ENCODE measurements at regions not wholly inside any gene's neighbourhood (a gene's known extent, or its start where the extent isn't known, plus 50 kb on each side); places are given as distances from the start of the nearest gene placed in this dataset.

GRCh38 chr4:34043131-34043530, 2201.2 kb downstream of the ARAP2 start:
- peaks cover 0 to 22% (median 4%) of the 10 kb centered on the region in 8 donors for H3K9me3 Mint-ChIP-seq
- no peaks in the 10 kb centered on the region for H3K4me1 Mint-ChIP-seq
- intact Hi-C loops (cut with micrococcal nuclease) = no loop called here
- no peak overlapping the region for H3K27ac Mint-ChIP-seq
- no peak for DNase-seq
- Histone ChIP-seq H3K4me3 (ENCODE audit: low read length in 2 of 2) (no peak overlapping the region), H3K9me3 (ENCODE audit: control insufficient read depth in 1 of 2, low read length in 2 of 2) (no peaks in the 10 kb centered on the region), H3K4me1 (ENCODE audit: insufficient read depth, low read length) (no peaks in the 10 kb centered on the region), H3K27ac (ENCODE audit: low read depth, low read length) (no peak overlapping the region), H3K36me3 (ENCODE audit: insufficient read depth, low read length) (no peaks in the 10 kb centered on the region), H3K27me3 (ENCODE audit: insufficient read depth, low read length) (no peaks in the 10 kb centered on the region)
- H3K4me3 Mint-ChIP-seq = no peak overlapping the region
- no peaks in the 10 kb centered on the region for H3K36me3 Mint-ChIP-seq
- ChIA-PET CTCF (ENCODE audit: partially characterized antibody) (no interaction called here), POLR2A (ENCODE audit: partially characterized antibody) (no interaction called here)
- H3K27me3 Mint-ChIP-seq = no peaks in the 10 kb centered on the region

GRCh38 chr4:34046580-34046979, 2197.7 kb downstream of the ARAP2 start:
- no peaks in the 10 kb centered on the region for H3K4me1 Mint-ChIP-seq
- no peaks in the 10 kb centered on the region for H3K4me1 ChIP-seq (ENCODE audit: insufficient read depth, low read length)
- ChIA-PET CTCF (ENCODE audit: partially characterized antibody) (no interaction called here), POLR2A (ENCODE audit: partially characterized antibody) (no interaction called here)
- DNase-seq = no peak
- no peaks in the 10 kb centered on the region for H3K36me3 Mint-ChIP-seq
- H3K27ac Mint-ChIP-seq = no peak overlapping the region
- H3K4me3 ChIP-seq (ENCODE audit: low read length in 2 of 2) = no peak overlapping the region
- no peaks in the 10 kb centered on the region for H3K27me3 ChIP-seq (ENCODE audit: insufficient read depth, low read length)
- no peak overlapping the region for H3K27ac ChIP-seq (ENCODE audit: low read depth, low read length)
- no peak overlapping the region for H3K4me3 Mint-ChIP-seq
- intact Hi-C loops (cut with micrococcal nuclease) = no loop called here
- H3K9me3 ChIP-seq (ENCODE audit: control insufficient read depth in 1 of 2, low read length in 2 of 2) = no peaks in the 10 kb centered on the region
- H3K36me3 ChIP-seq (ENCODE audit: insufficient read depth, low read length) = no peaks in the 10 kb centered on the region
- H3K27me3 Mint-ChIP-seq = no peaks in the 10 kb centered on the region
- peaks cover 0 to 19% (median 7%) of the 10 kb centered on the region in 8 donors for H3K9me3 Mint-ChIP-seq

- H3K27ac Mint-ChIP-seq = no peak overlapping the region
- no peaks in the 10 kb centered on the region for H3K4me1 Mint-ChIP-seq
- no peaks in the 10 kb centered on the region for H3K27me3 ChIP-seq (ENCODE audit: insufficient read depth, low read length)
- no peaks in the 10 kb centered on the region for H3K4me1 ChIP-seq (ENCODE audit: insufficient read depth, low read length)
- peaks cover 0 to 16% (median 6%) of the 10 kb centered on the region in 8 donors for H3K9me3 Mint-ChIP-seq
- CTCF ChIA-PET (ENCODE audit: partially characterized antibody) = no interaction called here
- no peak overlapping the region for H3K27ac ChIP-seq (ENCODE audit: low read depth, low read length)
- no peaks in the 10 kb centered on the region for H3K9me3 ChIP-seq (ENCODE audit: control insufficient read depth in 1 of 2, low read length in 2 of 2)
- no peak overlapping the region for H3K4me3 ChIP-seq (ENCODE audit: low read length in 2 of 2)
- DNase-seq = no peak
- H3K27me3 Mint-ChIP-seq = no peaks in the 10 kb centered on the region
- POLR2A ChIA-PET (ENCODE audit: partially characterized antibody) = no interaction called here
- intact Hi-C loops (cut with micrococcal nuclease) = no loop called here
- no peaks in the 10 kb centered on the region for H3K36me3 Mint-ChIP-seq
- no peak overlapping the region for H3K4me3 Mint-ChIP-seq
- H3K36me3 ChIP-seq (ENCODE audit: insufficient read depth, low read length) = no peaks in the 10 kb centered on the region
Measured at GRCh38 chr4:34047363-34047762, 2197.0 kb downstream of the ARAP2 start.

- Mint-ChIP-seq H3K9me3 (peaks cover 0 to 14% (median 4%) of the 10 kb centered on the region in 8 donors), H3K36me3 (no peaks in the 10 kb centered on the region), H3K4me3 (no peak overlapping the region), H3K4me1 (no peaks in the 10 kb centered on the region), H3K27me3 (no peaks in the 10 kb centered on the region), H3K27ac (no peak overlapping the region)
- H3K9me3 ChIP-seq (ENCODE audit: control insufficient read depth in 1 of 2, low read length in 2 of 2) = no peaks in the 10 kb centered on the region
- no peak overlapping the region for H3K27ac ChIP-seq (ENCODE audit: low read depth, low read length)
- no peaks in the 10 kb centered on the region for H3K4me1 ChIP-seq (ENCODE audit: insufficient read depth, low read length)
- intact Hi-C loops (cut with micrococcal nuclease) = no loop called here
- no peak overlapping the region for H3K4me3 ChIP-seq (ENCODE audit: low read length in 2 of 2)
- no peaks in the 10 kb centered on the region for H3K36me3 ChIP-seq (ENCODE audit: insufficient read depth, low read length)
- DNase-seq = no peak
- POLR2A ChIA-PET (ENCODE audit: partially characterized antibody) = no interaction called here
- CTCF ChIA-PET (ENCODE audit: partially characterized antibody) = no interaction called here
- no peaks in the 10 kb centered on the region for H3K27me3 ChIP-seq (ENCODE audit: insufficient read depth, low read length)
Measured at GRCh38 chr4:34066126-34066525, 2178.2 kb downstream of the ARAP2 start.

- Histone ChIP-seq H3K27me3 (ENCODE audit: insufficient read depth, low read length) (no peaks in the 10 kb centered on the region), H3K36me3 (ENCODE audit: insufficient read depth, low read length) (no peaks in the 10 kb centered on the region), H3K4me3 (ENCODE audit: low read length in 2 of 2) (no peak overlapping the region), H3K27ac (ENCODE audit: low read depth, low read length) (no peak overlapping the region), H3K9me3 (ENCODE audit: control insufficient read depth in 1 of 2, low read length in 2 of 2) (peaks cover 0 to 3% of the 10 kb centered on the region in 2 donors), H3K4me1 (ENCODE audit: insufficient read depth, low read length) (no peaks in the 10 kb centered on the region)
- H3K27me3 Mint-ChIP-seq = no peaks in the 10 kb centered on the region
- CTCF ChIA-PET (ENCODE audit: partially characterized antibody) = no interaction called here
- peaks cover 0 to 15% (median 4%) of the 10 kb centered on the region in 8 donors for H3K9me3 Mint-ChIP-seq
- H3K4me1 Mint-ChIP-seq = no peaks in the 10 kb centered on the region
- no peak for DNase-seq
- no peak overlapping the region for H3K27ac Mint-ChIP-seq
- POLR2A ChIA-PET (ENCODE audit: partially characterized antibody) = no interaction called here
- H3K36me3 Mint-ChIP-seq = no peaks in the 10 kb centered on the region
- no peak overlapping the region for H3K4me3 Mint-ChIP-seq
- intact Hi-C loops (cut with micrococcal nuclease) = no loop called here
Measured at GRCh38 chr4:34091451-34091850, 2152.9 kb downstream of the ARAP2 start.

- Mint-ChIP-seq H3K4me3 (no peak overlapping the region), H3K4me1 (no peaks in the 10 kb centered on the region), H3K27me3 (no peaks in the 10 kb centered on the region), H3K36me3 (no peaks in the 10 kb centered on the region), H3K27ac (no peak overlapping the region), H3K9me3 (peaks cover 0 to 8% (median 4%) of the 10 kb centered on the region in 8 donors)
- no peaks in the 10 kb centered on the region for H3K36me3 ChIP-seq (ENCODE audit: insufficient read depth, low read length)
- H3K27ac ChIP-seq (ENCODE audit: low read depth, low read length) = no peak overlapping the region
- POLR2A ChIA-PET (ENCODE audit: partially characterized antibody) = no interaction called here
- intact Hi-C loops (cut with micrococcal nuclease) = no loop called here
- CTCF ChIA-PET (ENCODE audit: partially characterized antibody) = no interaction called here
- peaks cover 0 to 3% of the 10 kb centered on the region in 2 donors for H3K9me3 ChIP-seq (ENCODE audit: control insufficient read depth in 1 of 2, low read length in 2 of 2)
- DNase-seq = no peak
- no peaks in the 10 kb centered on the region for H3K4me1 ChIP-seq (ENCODE audit: insufficient read depth, low read length)
- no peaks in the 10 kb centered on the region for H3K27me3 ChIP-seq (ENCODE audit: insufficient read depth, low read length)
- no peak overlapping the region for H3K4me3 ChIP-seq (ENCODE audit: low read length in 2 of 2)
Measured at GRCh38 chr4:34094114-34094513, 2150.2 kb downstream of the ARAP2 start.

GRCh38 chr4:34105311-34105710, 2139.0 kb downstream of the ARAP2 start:
- CTCF ChIA-PET (ENCODE audit: partially characterized antibody) = no interaction called here
- Mint-ChIP-seq H3K9me3 (peaks cover 0 to 8% (median 6%) of the 10 kb centered on the region in 8 donors), H3K27ac (no peak overlapping the region), H3K36me3 (no peaks in the 10 kb centered on the region), H3K4me1 (no peaks in the 10 kb centered on the region), H3K27me3 (no peaks in the 10 kb centered on the region), H3K4me3 (no peak overlapping the region)
- POLR2A ChIA-PET (ENCODE audit: partially characterized antibody) = no interaction called here
- intact Hi-C loops (cut with micrococcal nuclease) = no loop called here
- DNase-seq = no peak
- H3K9me3 ChIP-seq (ENCODE audit: control insufficient read depth in 1 of 2, low read length in 2 of 2) = no peaks in the 10 kb centered on the region
- H3K27ac ChIP-seq (ENCODE audit: low read depth, low read length) = no peak overlapping the region
- H3K27me3 ChIP-seq (ENCODE audit: insufficient read depth, low read length) = no peaks in the 10 kb centered on the region
- no peaks in the 10 kb centered on the region for H3K36me3 ChIP-seq (ENCODE audit: insufficient read depth, low read length)
- no peak overlapping the region for H3K4me3 ChIP-seq (ENCODE audit: low read length in 2 of 2)
- no peaks in the 10 kb centered on the region for H3K4me1 ChIP-seq (ENCODE audit: insufficient read depth, low read length)

GRCh38 chr4:34108391-34108790, 2135.9 kb downstream of the ARAP2 start:
- Mint-ChIP-seq H3K9me3 (peaks cover 0 to 8% (median 3%) of the 10 kb centered on the region in 8 donors), H3K27ac (no peak overlapping the region), H3K36me3 (no peaks in the 10 kb centered on the region), H3K4me3 (no peak overlapping the region), H3K27me3 (no peaks in the 10 kb centered on the region), H3K4me1 (no peaks in the 10 kb centered on the region)
- H3K9me3 ChIP-seq (ENCODE audit: control insufficient read depth in 1 of 2, low read length in 2 of 2) = no peaks in the 10 kb centered on the region
- no peaks in the 10 kb centered on the region for H3K27me3 ChIP-seq (ENCODE audit: insufficient read depth, low read length)
- no peak overlapping the region for H3K4me3 ChIP-seq (ENCODE audit: low read length in 2 of 2)
- CTCF ChIA-PET (ENCODE audit: partially characterized antibody) = no interaction called here
- H3K27ac ChIP-seq (ENCODE audit: low read depth, low read length) = no peak overlapping the region
- no peaks in the 10 kb centered on the region for H3K36me3 ChIP-seq (ENCODE audit: insufficient read depth, low read length)
- intact Hi-C loops (cut with micrococcal nuclease) = no loop called here
- no peaks in the 10 kb centered on the region for H3K4me1 ChIP-seq (ENCODE audit: insufficient read depth, low read length)
- no peak for DNase-seq
- POLR2A ChIA-PET (ENCODE audit: partially characterized antibody) = no interaction called here
